GM12878 (cell line): ENCODE measurements at regions not wholly inside any gene's neighbourhood (a gene's known extent, or its start where the extent isn't known, plus 50 kb on each side); places are given as distances from the start of the nearest gene placed in this dataset.

Source experiments
- BMI1 ChIP-seq: fragments of 450-650 bp; IDR thresholded peaks from 2 replicates; pipeline ENCODE4 v1.6.1; 2016; ENCODE audit warnings: mild to moderate bottlenecking, moderate library complexity, borderline replicate concordance
- CREB1 ChIP-seq: IDR thresholded peaks from 2 replicates; pipeline ENCODE4 v1.6.1; 2012; ENCODE audit warnings: low read depth, mild to moderate bottlenecking, inconsistent platforms
- ETV6 ChIP-seq, 2 experiments: fragments of 450-650 bp in 1 of 2; IDR thresholded peaks in 1 of 2; conservative IDR thresholded peaks in 1 of 2; 2 replicates each; pipeline ENCODE4 v1.6.1; 2014; ENCODE audit warnings: antibody characterized with exemption in 1 of 2, borderline replicate concordance in 1 of 2, low read depth in 1 of 2, mild to moderate bottlenecking in 1 of 2, moderate library complexity in 1 of 2
- JUND ChIP-seq: IDR thresholded peaks from 2 replicates; pipeline ENCODE4 v1.6.1; 2012; ENCODE audit warnings: low read depth, mild to moderate bottlenecking, low read length, improper control_type of control experiment, moderate library complexity
- KAT2A ChIP-seq: conservative IDR thresholded peaks from 2 replicates; pipeline ENCODE4 v1.6.1; 2011; ENCODE audit warnings: low read depth, low read length; ENCODE audit not compliant: control insufficient read depth
- MYC ChIP-seq: IDR thresholded peaks from 2 replicates; pipeline ENCODE4 v1.6.1; 2011; ENCODE audit warnings: mild to moderate bottlenecking, low read length, moderate library complexity, inconsistent platforms; ENCODE audit not compliant: insufficient read depth, insufficient replicate concordance, insufficient read length, severe bottlenecking
- POLR2AphosphoS2 ChIP-seq: IDR thresholded peaks from 2 replicates; pipeline ENCODE4 v1.6.1; 2011; ENCODE audit warnings: low read depth, mild to moderate bottlenecking, low read length, improper control_type of control experiment, moderate library complexity
- SMC3 ChIP-seq: IDR thresholded peaks from 2 replicates; pipeline ENCODE4 v1.6.1; 2011; ENCODE audit warnings: low read length, improper control_type of control experiment, borderline replicate concordance
- ZNF274 ChIP-seq: IDR thresholded peaks from one replicate; pipeline ENCODE4 v1.8.0; 2011; ENCODE audit not compliant: insufficient read length, insufficient read depth
- ZSCAN29 ChIP-seq: fragments of 450-650 bp; IDR thresholded peaks from 2 replicates; pipeline ENCODE4 v1.6.1; 2017; ENCODE audit warnings: mild to moderate bottlenecking, moderate library complexity
- ZZZ3 ChIP-seq: IDR thresholded peaks from 2 replicates; pipeline ENCODE4 v1.6.1; 2011; ENCODE audit warnings: low read depth; ENCODE audit not compliant: control insufficient read depth, insufficient read length
- TF ChIP-seq, protein P1 (sequence below), 3 experiments: IDR thresholded peaks in 2 of 3; conservative IDR thresholded peaks in 1 of 3; 2 replicates each; pipeline ENCODE4 v1.5.1; 2011; ENCODE audit warnings: low read depth in 3 of 3, low read length in 3 of 3, mild to moderate bottlenecking in 3 of 3, control low read depth in 2 of 3, moderate library complexity in 2 of 3, inconsistent platforms in 1 of 3, mixed read lengths in 1 of 3; ENCODE audit not compliant: control insufficient read depth in 2 of 3, insufficient read depth in 1 of 3; ENCODE audit errors: extremely low read depth in 1 of 3
- TF ChIP-seq, protein P2 (sequence below): IDR thresholded peaks from 2 replicates; pipeline ENCODE4 v1.6.1; 2011; ENCODE audit warnings: mild to moderate bottlenecking, low read depth, low read length, moderate library complexity; ENCODE audit not compliant: insufficient replicate concordance
- TF ChIP-seq, protein P3 (sequence below): IDR thresholded peaks from 2 replicates; pipeline ENCODE4 v1.6.1; 2012; ENCODE audit warnings: mild to moderate bottlenecking, low read depth, low read length

DNA sequence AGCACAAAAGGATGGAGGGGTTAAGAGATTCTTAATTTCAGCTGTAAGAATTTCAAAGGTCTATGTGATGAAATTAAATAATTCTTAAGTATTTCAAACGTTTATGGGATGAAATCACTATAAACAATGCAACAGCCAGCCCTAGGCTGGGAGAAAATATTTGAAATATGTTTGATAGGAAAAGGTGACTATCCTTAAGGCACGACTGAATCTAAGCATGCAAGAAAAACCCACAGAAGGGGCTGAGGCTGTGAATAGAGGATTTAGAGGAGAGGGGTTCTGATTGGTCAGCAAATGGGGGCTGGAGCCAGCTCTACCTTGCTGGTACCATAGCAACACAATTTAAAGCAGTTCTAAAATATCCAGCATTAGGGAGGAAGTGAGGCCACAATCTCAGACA is 220.8 kb upstream of the ATP10A start:
- TF ChIP-seq, protein P1, sequence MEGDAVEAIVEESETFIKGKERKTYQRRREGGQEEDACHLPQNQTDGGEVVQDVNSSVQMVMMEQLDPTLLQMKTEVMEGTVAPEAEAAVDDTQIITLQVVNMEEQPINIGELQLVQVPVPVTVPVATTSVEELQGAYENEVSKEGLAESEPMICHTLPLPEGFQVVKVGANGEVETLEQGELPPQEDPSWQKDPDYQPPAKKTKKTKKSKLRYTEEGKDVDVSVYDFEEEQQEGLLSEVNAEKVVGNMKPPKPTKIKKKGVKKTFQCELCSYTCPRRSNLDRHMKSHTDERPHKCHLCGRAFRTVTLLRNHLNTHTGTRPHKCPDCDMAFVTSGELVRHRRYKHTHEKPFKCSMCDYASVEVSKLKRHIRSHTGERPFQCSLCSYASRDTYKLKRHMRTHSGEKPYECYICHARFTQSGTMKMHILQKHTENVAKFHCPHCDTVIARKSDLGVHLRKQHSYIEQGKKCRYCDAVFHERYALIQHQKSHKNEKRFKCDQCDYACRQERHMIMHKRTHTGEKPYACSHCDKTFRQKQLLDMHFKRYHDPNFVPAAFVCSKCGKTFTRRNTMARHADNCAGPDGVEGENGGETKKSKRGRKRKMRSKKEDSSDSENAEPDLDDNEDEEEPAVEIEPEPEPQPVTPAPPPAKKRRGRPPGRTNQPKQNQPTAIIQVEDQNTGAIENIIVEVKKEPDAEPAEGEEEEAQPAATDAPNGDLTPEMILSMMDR (IDR thresholded peaks at IDR 0.05 in 2 of 3, conservative IDR thresholded peaks at IDR 0.05 in 1 of 3; ENCODE audit: control insufficient read depth in 2 of 3, extremely low read depth in 1 of 3, insufficient read depth in 1 of 3, low read depth in 3 of 3, low read length in 3 of 3), result no peak
- TF ChIP-seq POLR2AphosphoS2 (no peak), ZNF274 (no peak), MYC (no peak), ETV6 (conservative IDR thresholded peaks at IDR 0.05 in 1 of 2, IDR thresholded peaks at IDR 0.05 in 1 of 2; ENCODE audit: borderline replicate concordance in 1 of 2, low read depth in 1 of 2) (no peak), BMI1 (no peak), SMC3 (no peak), JUND (no peak), ZSCAN29 (no peak), CREB1 (no peak), ZZZ3 (no peak), KAT2A (no peak)
- TF ChIP-seq, protein P2, sequence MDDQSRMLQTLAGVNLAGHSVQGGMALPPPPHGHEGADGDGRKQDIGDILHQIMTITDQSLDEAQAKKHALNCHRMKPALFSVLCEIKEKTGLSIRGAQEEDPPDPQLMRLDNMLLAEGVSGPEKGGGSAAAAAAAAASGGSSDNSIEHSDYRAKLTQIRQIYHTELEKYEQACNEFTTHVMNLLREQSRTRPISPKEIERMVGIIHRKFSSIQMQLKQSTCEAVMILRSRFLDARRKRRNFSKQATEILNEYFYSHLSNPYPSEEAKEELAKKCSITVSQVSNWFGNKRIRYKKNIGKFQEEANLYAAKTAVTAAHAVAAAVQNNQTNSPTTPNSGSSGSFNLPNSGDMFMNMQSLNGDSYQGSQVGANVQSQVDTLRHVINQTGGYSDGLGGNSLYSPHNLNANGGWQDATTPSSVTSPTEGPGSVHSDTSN, result no peak
- TF ChIP-seq, protein P3, sequence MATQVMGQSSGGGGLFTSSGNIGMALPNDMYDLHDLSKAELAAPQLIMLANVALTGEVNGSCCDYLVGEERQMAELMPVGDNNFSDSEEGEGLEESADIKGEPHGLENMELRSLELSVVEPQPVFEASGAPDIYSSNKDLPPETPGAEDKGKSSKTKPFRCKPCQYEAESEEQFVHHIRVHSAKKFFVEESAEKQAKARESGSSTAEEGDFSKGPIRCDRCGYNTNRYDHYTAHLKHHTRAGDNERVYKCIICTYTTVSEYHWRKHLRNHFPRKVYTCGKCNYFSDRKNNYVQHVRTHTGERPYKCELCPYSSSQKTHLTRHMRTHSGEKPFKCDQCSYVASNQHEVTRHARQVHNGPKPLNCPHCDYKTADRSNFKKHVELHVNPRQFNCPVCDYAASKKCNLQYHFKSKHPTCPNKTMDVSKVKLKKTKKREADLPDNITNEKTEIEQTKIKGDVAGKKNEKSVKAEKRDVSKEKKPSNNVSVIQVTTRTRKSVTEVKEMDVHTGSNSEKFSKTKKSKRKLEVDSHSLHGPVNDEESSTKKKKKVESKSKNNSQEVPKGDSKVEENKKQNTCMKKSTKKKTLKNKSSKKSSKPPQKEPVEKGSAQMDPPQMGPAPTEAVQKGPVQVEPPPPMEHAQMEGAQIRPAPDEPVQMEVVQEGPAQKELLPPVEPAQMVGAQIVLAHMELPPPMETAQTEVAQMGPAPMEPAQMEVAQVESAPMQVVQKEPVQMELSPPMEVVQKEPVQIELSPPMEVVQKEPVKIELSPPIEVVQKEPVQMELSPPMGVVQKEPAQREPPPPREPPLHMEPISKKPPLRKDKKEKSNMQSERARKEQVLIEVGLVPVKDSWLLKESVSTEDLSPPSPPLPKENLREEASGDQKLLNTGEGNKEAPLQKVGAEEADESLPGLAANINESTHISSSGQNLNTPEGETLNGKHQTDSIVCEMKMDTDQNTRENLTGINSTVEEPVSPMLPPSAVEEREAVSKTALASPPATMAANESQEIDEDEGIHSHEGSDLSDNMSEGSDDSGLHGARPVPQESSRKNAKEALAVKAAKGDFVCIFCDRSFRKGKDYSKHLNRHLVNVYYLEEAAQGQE, result no peak
